GM11168 (cell line): ENCODE measurements at regions not wholly inside any gene's neighbourhood (a gene's known extent, or its start where the extent isn't known, plus 50 kb on each side); places are given as distances from the start of the nearest gene placed in this dataset.
"Not testable (repeated sequence)": the region's sequence is repeated elsewhere in the genome, so short reads cannot be mapped to it uniquely, and the experiment has no call there.

ENCODE experiments used
- in situ Hi-C: fragments of 300-500 bp; cut with MboI; formaldehyde crosslinking; loops from one replicate; pipeline ENCODE4 v1.12.0; 2022; ENCODE audit warnings: low sequenced_read_pairs; ENCODE audit not compliant: unreplicated experiment

DNA sequence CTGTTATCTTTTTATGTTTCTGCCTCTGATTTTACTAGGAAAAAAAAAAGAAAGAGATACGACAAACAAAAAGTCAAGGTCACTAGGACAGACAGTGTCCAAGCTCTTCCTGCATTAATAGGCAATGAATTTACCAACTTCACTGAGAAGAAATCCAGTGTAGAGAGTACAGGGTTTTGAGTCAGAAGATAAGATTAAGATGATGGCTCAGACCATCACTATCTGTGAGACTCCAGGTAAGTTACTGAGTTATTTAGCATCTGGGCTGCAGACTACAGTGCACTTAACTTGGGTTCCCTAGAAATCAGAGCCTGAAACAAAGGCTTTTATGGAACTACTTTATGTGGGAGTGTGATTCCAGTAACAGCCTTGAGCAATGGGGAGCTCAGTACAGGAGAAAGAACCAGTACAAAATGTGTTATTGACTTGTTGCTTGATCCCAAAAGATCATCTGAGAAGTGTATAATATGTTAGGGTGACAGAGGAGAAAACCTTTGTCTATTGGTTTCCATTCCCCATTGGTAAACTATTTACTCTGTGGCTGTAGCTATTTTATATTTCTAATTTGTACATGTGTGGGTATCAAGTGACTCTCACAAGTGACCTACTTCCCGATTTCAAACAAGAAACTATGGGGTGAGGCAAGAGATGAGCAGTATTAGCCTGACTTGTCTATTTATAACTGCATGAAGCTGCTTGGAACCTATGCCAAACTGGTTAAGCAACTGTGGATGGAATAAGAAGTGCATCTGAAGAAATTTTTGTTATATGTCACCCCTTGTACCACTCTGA is 395.8 kb downstream of the RAB38 start:
- in situ Hi-C loops: no loop called here

DNA sequence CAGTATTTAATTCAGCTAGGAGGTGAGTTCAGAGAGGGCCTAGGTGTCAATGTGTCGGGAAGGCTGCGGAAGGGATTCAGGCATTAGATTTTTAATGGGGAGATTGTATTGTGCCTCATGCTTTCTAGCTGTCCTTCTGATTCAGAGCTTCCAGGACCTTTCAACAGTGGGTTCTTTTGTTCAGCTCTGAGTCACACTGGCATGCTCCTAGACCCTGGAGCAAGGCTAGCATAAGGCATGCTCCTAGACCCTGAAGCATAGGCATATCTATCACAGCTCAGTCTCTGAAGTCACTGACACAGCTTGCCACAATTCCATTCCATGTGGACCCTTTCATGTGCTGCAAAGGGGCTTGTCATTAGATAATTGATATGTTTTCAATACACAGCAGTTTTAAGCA is 396.9 kb downstream of the RAB38 start:
- in situ Hi-C loops: no loop called here

DNA sequence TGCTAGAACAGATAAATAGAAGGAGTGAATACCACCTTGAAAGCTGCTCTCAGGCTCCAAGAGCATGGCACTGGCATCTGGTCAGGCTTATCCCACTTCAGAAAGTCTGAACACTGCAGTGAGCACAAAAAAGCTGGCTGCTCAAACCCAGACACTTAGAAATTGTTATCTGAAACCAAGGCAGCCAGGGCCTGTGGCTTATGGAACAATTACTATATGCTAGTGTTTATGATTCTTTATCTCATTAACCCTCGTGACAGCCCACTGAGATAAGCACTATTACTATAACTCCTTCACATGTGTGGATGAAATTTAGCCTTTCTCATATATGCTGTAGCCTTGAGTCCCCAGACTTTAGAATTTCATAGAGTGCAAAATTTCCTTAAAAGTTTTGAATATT is 400.2 kb downstream of the RAB38 start:
- in situ Hi-C loops: no loop called here

DNA sequence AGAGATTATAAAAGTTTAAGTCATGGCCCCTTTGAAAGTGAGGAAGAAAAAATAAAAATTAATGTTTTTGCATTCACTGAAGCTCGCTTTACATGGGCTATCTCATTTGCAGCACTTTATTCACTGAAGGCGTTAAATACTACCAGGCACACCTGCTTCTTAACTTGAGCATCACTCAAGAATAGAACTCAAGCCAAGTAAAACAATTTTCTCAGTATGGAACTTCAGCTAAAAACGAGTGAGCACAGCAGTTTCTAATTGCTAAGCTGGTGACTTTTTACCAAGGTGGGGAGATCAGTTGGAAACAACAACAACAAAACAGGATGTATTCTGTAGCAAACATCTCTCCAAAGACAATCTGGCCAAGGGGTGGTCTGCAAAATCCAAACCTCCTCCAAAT is 405.6 kb downstream of the RAB38 start:
- in situ Hi-C loops: no loop called here

DNA sequence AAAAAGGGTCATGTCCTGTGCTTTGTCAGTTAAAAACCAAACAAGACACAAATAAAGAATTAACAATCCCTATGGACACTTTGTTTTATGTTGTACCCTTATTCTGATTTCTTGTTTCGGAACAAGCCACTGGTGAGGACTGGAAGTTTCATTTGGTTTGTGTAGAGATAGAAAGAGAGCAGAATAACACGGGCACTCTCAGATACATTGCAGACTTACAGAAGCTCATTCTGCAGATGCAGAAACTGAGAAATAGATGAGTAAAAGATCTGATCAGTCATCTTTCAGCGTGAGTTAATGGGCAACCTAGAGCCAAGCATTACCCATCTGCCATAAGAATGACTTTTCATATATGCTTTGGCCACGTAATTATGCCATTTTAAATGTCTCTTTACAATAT is 407.6 kb downstream of the RAB38 start:
- in situ Hi-C loops: no loop called here

DNA sequence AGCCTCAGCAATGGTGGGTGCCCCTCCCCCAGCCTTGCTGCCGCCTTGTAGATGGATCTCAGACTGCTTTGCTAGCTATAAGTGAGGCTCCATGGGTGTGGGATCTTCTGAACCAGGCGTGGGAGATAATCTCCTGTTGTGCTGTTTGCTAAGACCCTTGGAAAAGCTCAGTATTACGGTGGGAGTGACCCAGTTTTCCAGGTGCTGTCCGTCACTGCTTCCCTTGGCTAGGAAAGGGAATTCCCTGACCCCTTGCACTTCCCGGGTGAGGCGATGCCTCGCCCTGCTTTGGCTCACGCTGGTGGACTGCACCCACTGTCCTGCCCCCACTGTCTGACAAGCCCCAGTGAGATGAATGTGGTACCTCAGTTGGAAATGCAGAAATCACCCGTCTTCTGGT is 411.2 kb downstream of the RAB38 start:
- in situ Hi-C loops: not testable (repeated sequence)

DNA sequence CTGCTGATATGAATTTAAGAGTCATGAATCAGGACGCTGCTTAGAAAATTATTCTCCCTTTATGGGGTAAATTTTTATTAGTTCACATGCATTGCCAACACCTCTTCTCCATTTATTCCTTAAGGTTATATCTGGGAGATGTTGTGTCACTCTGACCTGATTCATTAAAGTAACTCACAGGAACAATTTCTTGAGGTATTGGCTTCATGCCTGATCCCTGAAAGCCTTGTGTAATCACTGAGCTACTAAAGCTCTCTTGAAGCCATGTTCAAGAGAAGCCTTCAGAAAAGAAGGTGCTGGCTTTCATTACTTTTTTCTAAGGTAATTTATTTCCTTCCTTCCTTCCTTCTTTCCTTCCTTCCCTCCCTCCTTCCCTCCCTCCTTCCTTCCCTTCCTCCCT is 420.6 kb downstream of the RAB38 start:
- in situ Hi-C loops: no loop called here

DNA sequence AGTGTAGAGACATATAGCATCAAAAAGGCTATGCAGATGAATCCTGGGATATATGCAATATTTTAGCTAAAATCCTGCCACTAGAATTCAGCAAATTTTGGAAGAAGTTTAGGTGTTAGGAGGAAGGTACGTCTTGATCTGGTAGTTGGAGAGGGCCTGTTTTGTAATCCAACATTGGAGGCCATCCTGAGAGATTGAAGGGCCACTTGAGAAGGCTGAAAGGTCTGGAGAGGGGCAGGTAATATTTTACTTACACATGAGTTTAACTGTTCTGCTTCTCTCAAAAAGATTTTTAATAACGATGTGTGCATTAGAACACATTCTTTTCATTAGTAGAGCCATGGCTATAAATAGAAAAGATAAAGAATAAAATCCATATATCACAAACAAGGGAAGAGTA is 422.1 kb downstream of the RAB38 start:
- in situ Hi-C loops: no loop called here

DNA sequence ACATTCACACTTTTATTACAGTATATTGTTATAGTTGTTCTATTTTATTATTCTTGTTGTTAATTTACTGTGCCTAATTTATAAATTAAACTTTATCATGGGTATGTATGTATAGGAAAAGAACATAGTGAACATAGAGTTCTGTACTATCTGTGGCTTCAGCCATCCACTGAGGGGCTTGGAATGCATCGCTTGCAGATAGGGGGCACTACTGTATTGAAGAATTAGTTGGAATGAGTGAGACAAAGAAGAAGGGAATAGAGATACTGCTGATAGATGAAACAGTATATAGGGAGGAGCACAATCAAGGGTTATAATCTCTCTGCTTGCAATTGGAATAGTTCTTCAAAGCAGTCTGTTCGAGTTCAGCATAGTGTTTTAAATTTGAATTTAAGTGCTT is 432.2 kb downstream of the RAB38 start:
- in situ Hi-C loops: no loop called here

DNA sequence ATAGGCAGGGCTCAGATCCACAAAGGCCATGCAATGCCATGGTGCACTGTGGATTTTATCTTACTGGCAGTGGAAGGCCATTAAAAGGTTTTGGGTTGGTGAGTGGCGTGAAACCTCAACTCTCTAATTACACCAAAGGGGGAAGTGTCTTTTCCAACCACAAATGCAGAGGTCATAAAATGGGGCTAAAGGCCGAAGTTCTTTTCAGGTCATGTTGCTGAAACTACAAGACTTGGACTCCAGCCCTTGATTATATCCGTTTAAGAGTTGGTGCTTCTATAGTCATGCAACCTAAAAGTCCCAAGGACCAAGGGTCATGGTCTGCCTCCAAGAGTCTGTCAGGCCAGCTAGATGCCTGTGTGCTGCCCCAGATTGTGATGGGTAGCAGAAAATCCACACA is 434.3 kb downstream of the RAB38 start:
- in situ Hi-C loops: no loop called here

DNA sequence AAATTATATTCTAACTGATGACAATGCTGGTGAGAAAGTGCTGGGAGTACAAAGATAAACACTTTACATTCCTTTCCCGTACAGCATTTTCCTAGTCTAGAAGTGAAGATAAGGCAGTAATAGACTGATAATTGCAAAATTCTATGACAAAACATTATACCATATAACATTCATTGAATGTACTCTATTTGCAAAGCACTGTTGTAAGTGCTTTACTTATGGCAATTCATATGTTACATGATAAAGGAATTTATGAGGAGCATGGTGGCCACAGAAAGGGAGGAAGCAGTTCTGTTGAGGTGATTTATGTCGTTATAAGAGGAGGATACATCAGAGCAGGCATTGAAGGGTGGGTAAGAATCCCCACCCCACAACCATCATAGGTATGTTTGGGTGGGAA is 434.8 kb downstream of the RAB38 start:
- in situ Hi-C loops: no loop called here

DNA sequence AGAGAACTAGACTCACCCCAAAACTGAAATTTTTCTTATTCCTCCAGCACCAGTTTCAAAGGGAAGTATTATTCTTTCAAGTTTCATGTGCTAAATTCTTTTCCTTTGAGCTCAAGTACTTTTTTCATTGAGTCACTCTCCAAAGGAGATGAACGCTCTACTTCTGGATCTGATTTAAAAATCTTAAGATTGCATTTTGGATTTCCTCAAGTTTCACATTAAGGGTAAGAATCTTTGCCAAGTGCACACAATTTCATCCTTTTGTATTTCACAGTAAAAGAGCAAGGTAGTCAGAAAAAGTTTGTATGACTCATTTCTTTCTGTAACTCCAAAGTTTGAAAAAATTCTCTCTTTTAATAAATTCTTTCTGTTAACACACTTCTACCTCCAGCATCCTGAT is 435.5 kb downstream of the RAB38 start:
- in situ Hi-C loops: no loop called here

DNA sequence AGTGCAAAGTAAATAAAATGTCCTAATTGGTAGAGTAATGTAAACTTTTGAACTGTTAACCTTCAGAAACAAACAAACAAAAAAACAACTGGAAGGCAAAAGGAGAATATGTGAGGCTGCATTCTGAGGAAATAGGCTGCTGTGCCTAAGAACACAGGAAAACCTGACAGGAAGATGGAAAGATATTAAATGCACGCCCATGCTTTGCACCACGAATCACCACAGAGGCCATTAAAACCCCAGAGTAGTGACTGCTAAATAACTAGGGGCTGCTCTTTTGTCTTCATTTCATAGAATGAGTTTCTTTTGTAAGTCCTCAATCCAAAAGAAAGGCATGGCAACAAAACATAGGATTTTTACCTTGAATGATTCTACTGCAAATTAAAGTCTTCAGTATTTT is 436.0 kb downstream of the RAB38 start:
- in situ Hi-C loops: no loop called here

DNA sequence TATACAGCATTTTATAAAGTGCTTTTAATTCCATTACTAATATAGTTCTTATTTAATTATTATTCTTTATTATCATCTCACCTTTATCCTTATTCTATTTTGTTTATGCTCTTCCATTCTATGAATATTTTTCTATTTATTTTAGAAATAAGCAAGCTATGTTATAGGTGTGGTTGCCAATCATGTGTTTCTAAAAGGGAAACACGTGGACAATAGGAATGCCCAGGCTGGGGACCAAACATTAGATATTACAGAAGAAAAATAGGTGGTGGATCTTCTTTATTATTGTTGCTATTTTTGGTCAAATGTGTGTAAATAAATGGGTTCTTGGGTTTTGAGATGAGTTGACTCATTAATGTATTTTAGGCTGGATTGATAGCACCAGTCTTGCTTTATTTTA is 438.3 kb downstream of the RAB38 start:
- in situ Hi-C loops: no loop called here

DNA sequence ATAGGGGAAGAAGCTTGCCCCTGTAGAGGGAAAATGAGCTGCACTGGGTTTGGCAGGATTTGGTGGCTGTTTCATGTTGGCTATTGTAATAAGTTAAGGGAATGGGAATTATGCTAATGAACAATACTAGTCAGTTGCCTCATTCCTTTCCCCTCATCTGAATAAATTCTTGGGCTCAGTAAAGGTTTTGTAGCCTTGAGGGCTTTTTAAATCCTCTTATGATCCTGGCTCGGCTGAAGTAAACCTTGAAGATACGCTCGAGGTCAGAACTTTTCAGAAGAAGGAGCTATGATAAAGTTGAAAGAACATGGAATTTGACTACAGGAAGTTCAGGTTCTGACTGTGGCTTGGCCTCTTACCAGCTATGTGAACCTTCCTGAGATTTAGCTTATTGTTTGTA is 448.7 kb downstream of the RAB38 start:
- in situ Hi-C loops: no loop called here

DNA sequence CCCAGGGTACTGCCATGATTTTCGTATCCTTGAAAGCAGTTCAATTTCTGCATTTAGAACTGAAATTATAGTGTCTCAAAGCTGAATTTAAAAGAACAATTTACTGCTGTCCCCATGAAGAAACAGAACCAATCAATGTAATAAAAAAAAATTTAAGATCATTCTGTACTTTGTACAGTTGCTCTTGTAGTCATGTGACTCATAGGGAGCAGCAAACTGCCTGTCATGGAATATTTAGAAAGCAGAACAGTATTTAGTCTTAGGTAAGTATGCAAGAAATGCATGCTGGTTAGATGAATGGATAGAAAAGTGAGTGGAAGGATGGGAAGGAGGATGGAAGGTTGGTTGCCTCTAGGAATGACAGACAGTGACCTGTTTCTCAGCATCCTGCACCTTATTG is 450.9 kb downstream of the RAB38 start:
- in situ Hi-C loops: no loop called here

DNA sequence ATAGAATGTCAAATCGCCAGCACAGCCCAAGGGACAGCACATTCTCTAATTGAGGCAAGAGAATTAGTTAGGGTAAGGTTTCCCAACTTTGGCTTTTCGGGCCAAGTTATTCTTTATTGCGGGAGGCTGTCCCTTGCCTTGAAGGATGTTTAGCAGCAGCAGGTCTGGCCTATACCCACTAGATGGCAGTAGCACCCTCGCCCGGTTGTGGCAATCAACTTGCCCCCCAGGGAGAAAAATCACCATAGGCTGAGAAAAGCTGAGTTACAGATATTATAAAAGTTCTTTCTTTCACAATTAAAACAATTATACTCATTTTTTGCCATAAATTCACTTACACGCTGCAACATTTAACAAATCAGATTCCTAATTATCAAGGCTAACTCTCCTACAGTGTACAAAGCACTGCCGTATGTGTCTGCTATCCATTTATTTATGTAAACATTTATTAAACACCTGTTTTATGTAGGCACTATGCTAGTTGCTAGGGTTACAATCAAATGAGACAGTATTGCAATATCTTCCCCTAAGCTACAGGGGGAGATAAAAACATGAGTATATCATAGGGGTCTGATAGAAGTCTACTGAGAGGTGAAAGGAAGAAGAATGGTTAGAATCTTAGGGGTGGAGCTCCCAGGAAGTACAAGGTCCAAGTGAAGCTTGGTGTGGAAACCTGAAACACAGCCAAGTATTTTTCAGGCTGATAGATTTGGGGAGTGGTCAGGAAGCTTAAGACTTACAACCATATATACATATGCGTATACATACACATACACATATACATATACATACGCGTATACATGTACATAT is 452.3 kb downstream of the RAB38 start:
- in situ Hi-C loops: no loop called here

DNA sequence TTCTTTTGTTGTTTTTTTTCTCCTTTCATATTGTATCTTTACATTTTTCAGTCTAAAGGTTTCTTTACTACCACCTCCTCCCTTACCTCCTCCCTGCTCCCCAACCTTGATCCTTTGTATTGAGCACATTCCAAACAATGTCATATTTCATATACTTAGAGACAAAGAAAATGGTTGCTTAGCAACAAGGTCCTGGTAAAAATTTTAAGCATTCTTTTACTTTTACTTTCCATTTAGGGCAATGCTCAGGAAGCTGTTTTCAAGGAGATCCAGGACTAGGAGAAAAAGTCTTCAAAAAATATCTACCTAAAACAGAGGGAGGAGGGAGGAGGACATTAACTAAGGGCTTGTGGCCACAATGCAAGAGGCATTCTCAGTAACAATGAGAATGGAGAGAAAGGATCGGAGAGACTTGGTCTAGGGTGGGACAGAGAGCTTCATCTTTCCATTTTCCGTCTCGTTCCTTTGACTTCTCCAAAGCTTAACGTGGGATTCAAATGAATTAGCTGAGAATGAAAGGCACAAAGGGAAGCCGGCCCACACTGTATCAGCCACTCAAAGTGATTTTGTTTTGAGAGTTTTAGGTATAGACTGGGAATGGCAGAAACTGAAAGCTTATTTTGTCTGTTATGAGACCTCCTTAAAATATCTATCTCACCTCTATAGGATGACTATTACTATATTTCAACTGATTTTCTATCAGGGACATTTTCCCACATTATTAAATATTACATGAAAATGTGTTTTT is 455.7 kb downstream of the RAB38 start:
- in situ Hi-C loops: no loop called here

DNA sequence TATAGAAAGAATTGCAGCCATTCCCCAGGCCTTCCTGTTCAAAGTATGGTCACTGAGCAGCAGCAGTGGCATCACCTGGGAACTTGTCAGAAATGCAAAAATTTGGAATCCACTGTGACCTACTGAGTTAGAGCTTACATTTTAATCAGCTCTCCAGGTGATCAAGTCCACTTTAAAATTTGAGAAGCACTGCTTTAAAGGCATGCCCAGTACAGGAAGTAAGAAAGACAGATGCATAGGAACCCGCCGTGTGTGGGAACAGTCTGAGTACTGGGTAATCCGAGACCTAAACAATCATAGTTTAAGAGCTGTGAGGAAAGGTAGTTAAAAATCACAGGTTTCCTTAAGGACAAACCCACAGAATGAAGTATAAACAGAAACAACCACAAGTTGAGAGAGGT is 462.4 kb downstream of the RAB38 start:
- in situ Hi-C loops: no loop called here

DNA sequence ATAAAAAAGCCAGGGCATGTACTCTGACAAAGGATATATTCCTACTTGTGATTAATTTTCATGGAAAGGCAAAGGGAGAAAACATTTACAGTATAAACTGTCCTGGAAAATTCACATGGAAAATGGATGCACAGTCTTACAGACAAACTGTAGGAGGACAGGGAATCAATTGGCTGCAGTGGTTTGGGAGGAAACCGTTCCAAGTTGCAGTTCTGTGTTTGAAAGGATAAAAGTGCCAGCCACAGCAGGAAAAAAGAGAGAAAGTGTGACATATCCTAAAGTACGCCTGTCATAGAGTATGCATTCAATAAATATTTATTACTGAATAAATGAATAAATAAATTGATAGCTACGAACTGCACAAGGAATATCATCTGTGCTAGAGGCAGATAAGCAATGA is 462.9 kb downstream of the RAB38 start:
- in situ Hi-C loops: no loop called here

DNA sequence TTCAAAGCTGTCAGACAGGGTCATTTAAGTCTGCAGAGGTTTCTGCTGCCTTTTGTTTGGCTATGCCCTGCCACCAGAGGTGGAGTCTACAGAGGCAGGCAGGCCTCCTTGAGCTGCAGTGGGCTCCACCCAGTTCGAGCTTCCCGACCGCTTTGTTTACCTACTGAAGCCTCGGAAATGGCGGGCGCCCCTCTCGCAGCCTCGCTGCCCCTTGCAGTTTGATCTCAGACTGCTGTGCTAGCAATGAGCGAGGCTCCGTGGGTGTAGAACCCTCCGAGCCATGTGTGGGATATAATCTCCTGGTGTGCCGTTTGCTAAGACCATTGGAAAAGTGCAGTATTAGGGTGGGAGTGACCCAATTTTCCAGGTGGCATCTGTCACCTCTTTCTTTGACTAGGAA is 471.7 kb downstream of the RAB38 start:
- in situ Hi-C loops: not testable (repeated sequence)
